ENCODE measurements at regions not wholly inside any gene's neighbourhood (a gene's known extent, or its start where the extent isn't known, plus 50 kb on each side); places are given as distances from the start of the nearest gene placed in this dataset.

DNA sequence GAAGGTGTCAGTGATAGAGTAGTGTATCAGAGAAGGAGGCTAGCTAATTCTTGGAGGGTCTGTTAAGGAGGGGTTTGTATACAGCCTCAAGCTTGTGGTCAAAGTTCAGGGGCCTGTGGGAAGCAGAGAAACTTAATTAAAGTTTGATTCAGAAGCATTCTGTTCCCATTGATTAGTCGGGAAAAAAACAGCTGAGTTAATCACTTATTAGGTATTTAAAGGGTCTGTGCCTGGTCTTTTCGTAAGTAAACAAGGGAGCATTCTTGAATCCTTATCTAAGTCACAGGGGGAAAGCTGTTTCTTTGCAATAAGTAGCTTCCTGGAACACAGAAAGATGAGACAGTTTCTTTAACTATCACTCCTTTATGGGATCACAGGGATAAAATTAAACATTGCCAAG, 492.1 kb downstream of the PCDH10 start:
- no peak for DNase-seq (ENCODE audit: low spot score)
- no peak overlapping the region for H3K27ac ChIP-seq
- no peak overlapping the region for H3K4me3 ChIP-seq
- TF ChIP-seq, protein P1, sequence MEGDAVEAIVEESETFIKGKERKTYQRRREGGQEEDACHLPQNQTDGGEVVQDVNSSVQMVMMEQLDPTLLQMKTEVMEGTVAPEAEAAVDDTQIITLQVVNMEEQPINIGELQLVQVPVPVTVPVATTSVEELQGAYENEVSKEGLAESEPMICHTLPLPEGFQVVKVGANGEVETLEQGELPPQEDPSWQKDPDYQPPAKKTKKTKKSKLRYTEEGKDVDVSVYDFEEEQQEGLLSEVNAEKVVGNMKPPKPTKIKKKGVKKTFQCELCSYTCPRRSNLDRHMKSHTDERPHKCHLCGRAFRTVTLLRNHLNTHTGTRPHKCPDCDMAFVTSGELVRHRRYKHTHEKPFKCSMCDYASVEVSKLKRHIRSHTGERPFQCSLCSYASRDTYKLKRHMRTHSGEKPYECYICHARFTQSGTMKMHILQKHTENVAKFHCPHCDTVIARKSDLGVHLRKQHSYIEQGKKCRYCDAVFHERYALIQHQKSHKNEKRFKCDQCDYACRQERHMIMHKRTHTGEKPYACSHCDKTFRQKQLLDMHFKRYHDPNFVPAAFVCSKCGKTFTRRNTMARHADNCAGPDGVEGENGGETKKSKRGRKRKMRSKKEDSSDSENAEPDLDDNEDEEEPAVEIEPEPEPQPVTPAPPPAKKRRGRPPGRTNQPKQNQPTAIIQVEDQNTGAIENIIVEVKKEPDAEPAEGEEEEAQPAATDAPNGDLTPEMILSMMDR (IDR thresholded peaks at IDR 0.05) = no peak

DNA sequence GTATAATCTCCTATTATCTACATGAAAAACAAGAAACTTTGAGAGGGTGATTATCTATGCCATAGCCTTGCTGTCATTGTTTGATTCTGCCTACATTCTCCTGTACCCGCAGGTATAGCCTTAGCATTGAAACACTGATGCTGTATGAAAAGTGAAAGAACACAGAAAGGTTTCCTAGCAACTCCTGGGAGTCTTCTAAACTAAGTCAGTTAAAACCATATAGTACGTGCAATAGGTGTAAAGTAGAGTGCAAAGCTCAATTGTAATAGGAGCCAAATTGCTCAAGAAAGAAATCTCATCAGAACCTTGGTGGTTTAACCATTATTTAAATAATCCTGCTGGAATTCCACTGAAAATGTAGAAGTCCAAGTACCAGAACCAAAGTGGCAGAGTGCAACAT, 489.7 kb downstream of the PCDH10 start:
- Histone ChIP-seq H3K4me3 (no peak overlapping the region), H3K27ac (no peak overlapping the region)
- no peak for DNase-seq (ENCODE audit: low spot score)
- TF ChIP-seq, protein P1 (IDR thresholded peaks at IDR 0.05) = no peak

DNA sequence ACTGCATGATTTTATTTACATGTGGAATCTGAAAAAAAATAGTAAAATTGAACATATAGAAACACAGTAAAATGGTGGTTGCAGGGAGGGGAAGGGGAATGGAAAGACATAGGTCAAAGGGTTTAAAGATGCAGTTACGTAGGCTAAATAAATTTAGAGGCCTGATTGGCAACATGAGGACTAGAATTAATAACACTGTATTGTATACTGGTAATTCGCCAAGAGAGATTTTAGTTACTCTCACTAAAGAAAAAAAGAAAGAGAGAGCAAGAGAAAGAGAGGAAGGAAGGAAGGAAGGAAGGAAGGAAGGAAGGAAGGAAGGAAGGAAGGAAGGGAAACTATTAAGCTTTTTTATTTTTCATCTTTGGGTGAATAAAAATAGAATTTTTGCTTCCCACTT, 488.1 kb downstream of the PCDH10 start:
- H3K27ac ChIP-seq = no peak overlapping the region
- no peak overlapping the region for H3K4me3 ChIP-seq
- TF ChIP-seq, protein P1 (IDR thresholded peaks at IDR 0.05) = no peak
- DNase-seq (ENCODE audit: low spot score) = no peak

DNA sequence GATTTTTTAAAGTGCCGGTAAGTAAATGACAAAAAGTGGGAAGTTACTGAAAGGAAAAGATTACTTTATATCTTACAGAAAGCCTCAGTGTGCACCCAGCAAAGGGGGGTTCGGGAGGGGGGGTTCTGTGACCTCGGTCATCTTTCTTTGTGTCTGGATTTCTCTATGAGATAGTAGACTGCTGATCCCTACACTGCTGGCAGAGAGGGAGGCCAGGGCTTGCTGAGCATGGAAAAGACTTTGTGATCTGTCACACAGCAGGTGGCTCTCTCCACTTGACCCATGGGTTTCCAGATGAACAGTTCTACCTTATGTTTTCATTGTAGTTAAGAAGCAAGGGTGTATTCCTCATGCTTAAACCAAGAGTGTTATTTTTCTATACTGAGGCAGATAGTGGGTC, 475.6 kb downstream of the PCDH10 start:
- no peak overlapping the region for H3K4me3 ChIP-seq
- H3K27ac ChIP-seq = no peak overlapping the region
- TF ChIP-seq, protein P1 (IDR thresholded peaks at IDR 0.05) = no peak
- DNase-seq (ENCODE audit: low spot score) = no peak

DNA sequence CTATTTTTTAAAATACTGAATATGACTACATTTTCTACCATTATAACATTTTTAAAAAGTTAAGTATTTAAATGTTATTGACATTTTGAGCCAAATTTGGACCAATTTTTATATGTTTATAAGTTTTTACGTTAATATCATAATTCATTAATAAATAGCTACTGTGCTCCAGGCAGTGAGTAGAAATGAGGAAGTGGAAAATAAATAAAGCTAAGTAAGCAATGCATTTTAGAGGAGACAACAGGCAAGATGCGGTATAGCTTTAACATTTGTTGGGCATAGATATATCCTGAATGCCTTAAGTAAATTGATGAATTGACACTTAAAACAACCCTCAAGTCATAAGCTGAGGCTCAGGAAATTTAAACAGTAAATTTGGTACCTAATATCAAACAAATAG, 474.8 kb downstream of the PCDH10 start:
- Histone ChIP-seq H3K27ac (no peak overlapping the region), H3K4me3 (no peak overlapping the region)
- DNase-seq (ENCODE audit: low spot score) = no peak
- TF ChIP-seq, protein P1 (IDR thresholded peaks at IDR 0.05) = no peak

DNA sequence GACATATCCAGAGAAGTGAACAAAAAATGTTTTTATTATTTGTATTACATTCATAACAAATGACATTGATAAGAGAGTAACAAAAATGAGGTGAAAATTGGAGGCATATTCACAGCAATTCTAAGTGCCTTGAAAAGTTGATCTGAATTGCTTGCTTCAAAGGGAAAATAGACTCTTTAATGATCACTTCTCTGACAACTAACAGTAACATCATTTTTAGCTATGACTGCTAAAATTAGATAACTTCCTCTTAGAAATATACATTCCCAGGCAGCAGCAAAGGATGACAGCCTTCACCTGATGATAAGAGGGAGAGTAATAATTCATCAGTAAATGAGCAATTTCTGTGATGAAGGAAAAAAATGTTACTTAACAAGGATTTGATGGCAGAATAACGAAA, 472.5 kb downstream of the PCDH10 start:
- TF ChIP-seq, protein P1 (IDR thresholded peaks at IDR 0.05) = no peak
- no peak for DNase-seq (ENCODE audit: low spot score)
- Histone ChIP-seq H3K27ac (no peak overlapping the region), H3K4me3 (no peak overlapping the region)

DNA sequence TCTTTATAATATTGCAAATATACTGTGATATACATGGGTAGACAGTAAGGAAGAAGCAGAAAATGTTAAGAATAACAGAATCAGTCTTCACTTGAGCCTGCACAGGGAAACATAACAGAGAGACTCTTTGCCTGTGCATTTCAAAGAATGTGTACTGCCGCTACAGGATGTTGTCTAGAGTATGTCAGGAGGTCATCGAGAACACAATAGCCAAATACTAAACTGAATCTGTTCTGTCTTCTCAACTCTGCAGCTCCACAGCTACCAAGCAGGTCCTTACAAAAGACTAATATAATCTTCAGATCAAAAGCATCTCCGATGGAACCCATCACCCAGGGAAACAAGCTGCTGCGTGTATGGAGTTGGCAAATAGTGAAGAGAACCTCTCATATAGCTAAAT, 471.5 kb downstream of the PCDH10 start:
- Histone ChIP-seq H3K27ac (no peak overlapping the region), H3K4me3 (no peak overlapping the region)
- no peak for DNase-seq (ENCODE audit: low spot score)
- TF ChIP-seq, protein P1 (IDR thresholded peaks at IDR 0.05) = no peak

Measured in coronary artery (tissue), 2 donors.